SIG-M5 treated with dmso at 0.1 percent for 504 hours (cell line): ENCODE measurements at regions not wholly inside any gene's neighbourhood (a gene's known extent, or its start where the extent isn't known, plus 50 kb on each side); places are given as distances from the start of the nearest gene placed in this dataset.

Experiments
- DNase-seq: peaks from one replicate; lab custom pipeline; 2025; ENCODE audit not compliant: unreplicated experiment; lab: John Stamatoyannopoulos, UW

- no peak for DNase-seq
Observed at GRCh38 chr11:93074352-93074751, 104.9 kb downstream of the MTNR1B start.

GRCh38 chr11:93075782-93076181, 106.3 kb downstream of the MTNR1B start:
- no peak for DNase-seq

- no peak for DNase-seq
Observed at GRCh38 chr11:93080146-93080759, 110.8 kb downstream of the MTNR1B start.

- DNase-seq: no peak
Observed at GRCh38 chr11:93081694-93082093, 112.2 kb downstream of the MTNR1B start.

GRCh38 chr11:93082900-93083299, 113.4 kb downstream of the MTNR1B start:
- no peak for DNase-seq

GRCh38 chr11:93084727-93085505, 112.9 kb downstream of the SLC36A4 start:
- peak; percentile 66 for DNase-seq

- DNase-seq: peak; percentile 72
Observed at GRCh38 chr11:93089474-93090102, 108.2 kb downstream of the SLC36A4 start.
